SU-DHL-6 (cell line): ENCODE measurements at regions not wholly inside any gene's neighbourhood (a gene's known extent, or its start where the extent isn't known, plus 50 kb on each side); places are given as distances from the start of the nearest gene placed in this dataset.

Experiments used
- CTCF ChIP-seq: fragments of 200-600 bp; sonication (generic); IDR thresholded peaks from one replicate; pipeline ENCODE4 v1.5.1; 2017; ENCODE audit warnings: antibody characterized with exemption, mild to moderate bottlenecking, low read length, moderate library complexity; ENCODE audit not compliant: insufficient read depth, poor library complexity, severe bottlenecking
- EZH2phosphoT487 ChIP-seq: fragments of 200-600 bp; sonication (generic), shearing (Covaris generic); conservative IDR thresholded peaks from 2 replicates; pipeline ENCODE4 v1.6.1; 2018; ENCODE audit warnings: mild to moderate bottlenecking, antibody characterized with exemption, low read length, moderate library complexity, mixed read lengths

- TF ChIP-seq CTCF (no peak), EZH2phosphoT487 (no peak)
These were observed 88.0 kb upstream of the ELMO1 start for GRCh38 chr7:37536706-37537105.
